Kidney (tissue), 13 donors: ENCODE measurements at regions not wholly inside any gene's neighbourhood (a gene's known extent, or its start where the extent isn't known, plus 50 kb on each side); places are given as distances from the start of the nearest gene placed in this dataset.

Experiments
- DNase-seq, 5 donors: peaks; one replicate each; pipeline ENCODE4 v3.0.0-alpha.2; 2013 to 2020
- FAIRE-seq: peaks from 2 replicates; lab custom pipeline; 2012; peaks lifted over from hg19 to GRCh38; lab: Jason Lieb, UNC
- H3K27ac ChIP-seq, 2 donors: one replicate each; pipeline ENCODE4 v1.7.0; 2013; ENCODE audit warnings: low read depth in 2 of 2, low read length in 2 of 2, inconsistent platforms in 1 of 2
- H3K27me3 ChIP-seq: one replicate; pipeline ENCODE4 v1.7.1; 2013; ENCODE audit warnings: low read length, inconsistent platforms; ENCODE audit not compliant: control insufficient read depth, insufficient read depth
- H3K36me3 ChIP-seq, 3 donors: one replicate each; pipeline versions ENCODE4 v1.7.0 to v1.7.1; 2013; ENCODE audit warnings: low read length in 3 of 3, control low read depth in 1 of 3, inconsistent platforms in 1 of 3; ENCODE audit not compliant: insufficient read depth in 3 of 3, control insufficient read depth in 2 of 3
- H3K4me1 ChIP-seq, 3 donors: one replicate each; pipeline versions ENCODE4 v1.7.0 to v1.7.1; 2013; ENCODE audit warnings: low read length in 3 of 3, inconsistent platforms in 1 of 3, low read depth in 1 of 3; ENCODE audit not compliant: control insufficient read depth in 2 of 3, insufficient read depth in 2 of 3
- H3K4me3 ChIP-seq, 3 donors: one replicate each; pipeline versions ENCODE4 v1.7.0 to v1.8.1; 2013; ENCODE audit warnings: low read length in 3 of 3, control low read depth in 1 of 3, inconsistent platforms in 1 of 3
- H3K9ac ChIP-seq, 3 donors: one replicate each; pipeline versions ENCODE4 v1.7.0 to v1.7.1; 2013; ENCODE audit warnings: low read length in 3 of 3, control low read depth in 1 of 3, inconsistent platforms in 1 of 3
- H3K9me3 ChIP-seq, 3 donors: one replicate each; pipeline versions ENCODE4 v1.7.0 to v1.7.1; 2013; ENCODE audit warnings: low read length in 3 of 3, control low read depth in 1 of 3, inconsistent platforms in 1 of 3; ENCODE audit not compliant: control insufficient read depth in 2 of 3, insufficient read depth in 1 of 3
- CTCF ChIP-seq: IDR thresholded peaks from 3 replicates; pipeline ENCODE4 v1.5.1; 2012; ENCODE audit warnings: mild to moderate bottlenecking, moderate library complexity, borderline replicate concordance; ENCODE audit not compliant: insufficient read depth; ENCODE audit errors: extremely low read depth
- intact Hi-C: fragments of 100-400 bp; cut with DNase I; formaldehyde crosslinking; loops from one replicate; pipeline ENCODE4 v1.11.1; 2022
- donor health status: control.
- donor health status: control.
- donor health status: control.
- donor health status: control.
- donor health status: control.
- donor health status: DM: yes; HTN: yes; CAD: no.
- donor health status: Normal renal cell carcinoma (clear cell type).

- Histone ChIP-seq H3K36me3 (no peaks in the 10 kb centered on the region), H3K4me1 (no peaks in the 10 kb centered on the region), H3K27me3 (no peaks in the 10 kb centered on the region), H3K4me3 (no peak overlapping the region), H3K27ac (no peak overlapping the region), H3K9ac (no peak overlapping the region), H3K9me3 (no peaks in the 10 kb centered on the region)
- no peak for DNase-seq
- no peak for TF ChIP-seq CTCF
- intact Hi-C loops = no loop called here
- no peak for FAIRE-seq
These were observed 72.8 kb upstream of the GOLGA8B start for GRCh38 chr15:34656005-34656796.

GRCh38 chr15:34655326-34655725 is 71.9 kb upstream of the GOLGA8B start:
- TF ChIP-seq CTCF = no peak
- H3K9ac ChIP-seq = no peak overlapping the region
- intact Hi-C loops = no loop called here

GRCh38 chr15:34654625-34655024 is 71.2 kb upstream of the GOLGA8B start:
- intact Hi-C loops = no loop called here

More at GRCh38 chr15:34655326-34655725, 71.9 kb upstream of the GOLGA8B start:
- Histone ChIP-seq H3K4me1 (no peaks in the 10 kb centered on the region), H3K27ac (no peak overlapping the region), H3K36me3 (no peaks in the 10 kb centered on the region), H3K4me3 (no peak overlapping the region), H3K27me3 (no peaks in the 10 kb centered on the region), H3K9me3 (no peaks in the 10 kb centered on the region)
- no peak for FAIRE-seq
- no peak for DNase-seq

More at GRCh38 chr15:34654625-34655024, 71.2 kb upstream of the GOLGA8B start:
- Histone ChIP-seq H3K4me1 (no peaks in the 10 kb centered on the region), H3K36me3 (no peaks in the 10 kb centered on the region), H3K27ac (no peak overlapping the region), H3K9ac (no peak overlapping the region), H3K9me3 (no peaks in the 10 kb centered on the region), H3K4me3 (no peak overlapping the region), H3K27me3 (no peaks in the 10 kb centered on the region)
- FAIRE-seq (no peak), DNase-seq (no peak)
- no peak for TF ChIP-seq CTCF
